ENCODE measurements at regions not wholly inside any gene's neighbourhood (a gene's known extent, or its start where the extent isn't known, plus 50 kb on each side); places are given as distances from the start of the nearest gene placed in this dataset.

- H3K27me3 ChIP-seq (ENCODE audit: insufficient read depth, low read length) = peaks cover 4% of the 10 kb centered on the region; the same call in 1 of the 2 replicates
- H3K4me3 ChIP-seq (replicated peaks in 1 of 2; ENCODE audit: low read depth in 1 of 2, low read length in 2 of 2) = no peak overlapping the region
- TF ChIP-seq EGR1 (IDR thresholded peaks at IDR 0.05; ENCODE audit: low read depth) (no peak), REST (IDR thresholded peaks at IDR 0.05; ENCODE audit: low read depth) (no peak), POLR2A (IDR thresholded peaks at IDR 0.05; ENCODE audit: borderline replicate concordance, extremely low read depth, insufficient read depth, insufficient read length) (no peak), RAD21 (IDR thresholded peaks at IDR 0.05; ENCODE audit: low read depth) (no peak), YY1 (IDR thresholded peaks at IDR 0.05; ENCODE audit: extremely low read depth, insufficient replicate concordance, low read depth, low read length) (no peak), SP1 (IDR thresholded peaks at IDR 0.05; ENCODE audit: low read depth) (no peak), ATF3 (IDR thresholded peaks at IDR 0.05) (no peak)
- CTCF ChIA-PET = no interaction called here
- RAD21 ChIA-PET (ENCODE audit: low non-redundant PET in 1 of 2, low total read pairs in 2 of 2, uncharacterized antibody in 2 of 2, unreplicated experiment in 2 of 2) = no interaction called here
- no peaks in the 10 kb centered on the region for H3K9me2 ChIP-seq (ENCODE audit: insufficient read depth)
- H3K9ac ChIP-seq (ENCODE audit: low read length) = no peak overlapping the region
- no peak overlapping the region for H3K4me2 ChIP-seq (ENCODE audit: low read length)
- no peak for ATAC-seq
- BruUV-seq (replicated peaks) = no TSS peak
- no peaks in the 10 kb centered on the region for H3K36me3 ChIP-seq (ENCODE audit: control insufficient read depth in 1 of 2, insufficient read depth in 2 of 2, low read length in 2 of 2)
- POLR2A ChIA-PET = no interaction called here
- no peaks in the 10 kb centered on the region for H3K79me2 ChIP-seq (ENCODE audit: insufficient read depth, low read length)
- intact Hi-C loops (cut with micrococcal nuclease) = no loop called here
- no peak overlapping the region for H3K27ac ChIP-seq (ENCODE audit: low read depth, low read length)
- no peaks in the 10 kb centered on the region for H4K20me1 ChIP-seq (ENCODE audit: insufficient read depth)
- H2AFZ ChIP-seq (ENCODE audit: low read depth, low read length, poor library complexity, severe bottlenecking) = no peak overlapping the region
- DNase-seq (ENCODE audit: low read depth, low spot score) = no peak
- H3K4me1 ChIP-seq (ENCODE audit: control insufficient read depth in 1 of 2, insufficient read depth in 2 of 2, low read length in 2 of 2) = no peaks in the 10 kb centered on the region
- no peaks in the 10 kb centered on the region for H3K9me3 ChIP-seq (ENCODE audit: control insufficient read depth in 1 of 2, insufficient read depth in 1 of 2, low read depth in 1 of 2, low read length in 2 of 2)
Measured at GRCh38 chr3:70818145-70818544, 505.7 kb upstream of the MDFIC2 start.

- Histone ChIP-seq H4K20me1 (ENCODE audit: insufficient read depth) (no peaks in the 10 kb centered on the region), H3K27me3 (ENCODE audit: insufficient read depth, low read length) (peaks cover 4% of the 10 kb centered on the region; the same call in 1 of the 2 replicates), H3K4me1 (ENCODE audit: control insufficient read depth in 1 of 2, insufficient read depth in 2 of 2, low read length in 2 of 2) (no peaks in the 10 kb centered on the region), H3K4me2 (ENCODE audit: low read length) (no peak overlapping the region), H2AFZ (ENCODE audit: low read depth, low read length, poor library complexity, severe bottlenecking) (no peak overlapping the region), H3K4me3 (replicated peaks in 1 of 2; ENCODE audit: low read depth in 1 of 2, low read length in 2 of 2) (no peak overlapping the region), H3K9me3 (ENCODE audit: control insufficient read depth in 1 of 2, insufficient read depth in 1 of 2, low read depth in 1 of 2, low read length in 2 of 2) (no peaks in the 10 kb centered on the region), H3K36me3 (ENCODE audit: control insufficient read depth in 1 of 2, insufficient read depth in 2 of 2, low read length in 2 of 2) (no peaks in the 10 kb centered on the region), H3K79me2 (ENCODE audit: insufficient read depth, low read length) (no peaks in the 10 kb centered on the region), H3K9me2 (ENCODE audit: insufficient read depth) (no peaks in the 10 kb centered on the region), H3K9ac (ENCODE audit: low read length) (no peak overlapping the region), H3K27ac (ENCODE audit: low read depth, low read length) (no peak overlapping the region)
- no TSS peak for BruUV-seq (replicated peaks)
- no peak for ATAC-seq
- intact Hi-C loops (cut with micrococcal nuclease) = no loop called here
- DNase-seq (ENCODE audit: low read depth, low spot score) = no peak
- ChIA-PET POLR2A (no interaction called here), CTCF (no interaction called here), RAD21 (ENCODE audit: low non-redundant PET in 1 of 2, low total read pairs in 2 of 2, uncharacterized antibody in 2 of 2, unreplicated experiment in 2 of 2) (no interaction called here)
- TF ChIP-seq REST (IDR thresholded peaks at IDR 0.05; ENCODE audit: low read depth) = no peak
- TF ChIP-seq SRF (IDR thresholded peaks at IDR 0.05; ENCODE audit: low read depth) = no peak
- TF ChIP-seq JUND (IDR thresholded peaks at IDR 0.05) = no peak
- TF ChIP-seq YY1 (IDR thresholded peaks at IDR 0.05; ENCODE audit: extremely low read depth, insufficient replicate concordance, low read depth, low read length) = no peak
- no peak for TF ChIP-seq ZFX (IDR thresholded peaks at IDR 0.05)
- no peak for TF ChIP-seq CTCF (IDR thresholded peaks at IDR 0.05 in 2 of 3, conservative IDR thresholded peaks at IDR 0.05 in 1 of 3; ENCODE audit: borderline replicate concordance in 1 of 3, insufficient read depth in 1 of 3, low read depth in 2 of 3, low read length in 2 of 3)
- no peak for TF ChIP-seq ELF1 (IDR thresholded peaks at IDR 0.05; ENCODE audit: borderline replicate concordance, low read depth)
- TF ChIP-seq EGR1 (IDR thresholded peaks at IDR 0.05; ENCODE audit: low read depth) = no peak
Measured at GRCh38 chr3:70816346-70816745, 503.9 kb upstream of the MDFIC2 start.
